ENCODE measurements at regions not wholly inside any gene's neighbourhood (a gene's known extent, or its start where the extent isn't known, plus 50 kb on each side); places are given as distances from the start of the nearest gene placed in this dataset.

GRCh38 chr9:126027566-126027965, 280.4 kb downstream of the PBX3 start:
- TF ChIP-seq TCF3 (IDR thresholded peaks at IDR 0.05; ENCODE audit: borderline replicate concordance, insufficient read depth, low read depth, low read length) (no peak), CTCF (IDR thresholded peaks at IDR 0.05 in 2 of 3, conservative IDR thresholded peaks at IDR 0.05 in 1 of 3; ENCODE audit: control insufficient read depth in 2 of 3, extremely low read depth in 1 of 3, insufficient read depth in 1 of 3, low read depth in 3 of 3, low read length in 3 of 3) (no peak), KDM1A (IDR thresholded peaks at IDR 0.05; ENCODE audit: borderline replicate concordance) (no peak), ZBTB33 (IDR thresholded peaks at IDR 0.05) (no peak), POLR2A (IDR thresholded peaks at IDR 0.05; ENCODE audit: low read depth, low read length) (no peak), YY1 (IDR thresholded peaks at IDR 0.05; ENCODE audit: low read depth, low read length) (no peak), NRF1 (conservative IDR thresholded peaks at IDR 0.05; ENCODE audit: low read depth, low read length) (no peak)
- TF ChIP-seq, protein P1, sequence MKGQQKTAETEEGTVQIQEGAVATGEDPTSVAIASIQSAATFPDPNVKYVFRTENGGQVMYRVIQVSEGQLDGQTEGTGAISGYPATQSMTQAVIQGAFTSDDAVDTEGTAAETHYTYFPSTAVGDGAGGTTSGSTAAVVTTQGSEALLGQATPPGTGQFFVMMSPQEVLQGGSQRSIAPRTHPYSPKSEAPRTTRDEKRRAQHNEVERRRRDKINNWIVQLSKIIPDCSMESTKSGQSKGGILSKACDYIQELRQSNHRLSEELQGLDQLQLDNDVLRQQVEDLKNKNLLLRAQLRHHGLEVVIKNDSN (IDR thresholded peaks at IDR 0.05; ENCODE audit: borderline replicate concordance, extremely low read length, insufficient read depth, low read depth, low read length) = no peak
- TF ChIP-seq, protein P2, sequence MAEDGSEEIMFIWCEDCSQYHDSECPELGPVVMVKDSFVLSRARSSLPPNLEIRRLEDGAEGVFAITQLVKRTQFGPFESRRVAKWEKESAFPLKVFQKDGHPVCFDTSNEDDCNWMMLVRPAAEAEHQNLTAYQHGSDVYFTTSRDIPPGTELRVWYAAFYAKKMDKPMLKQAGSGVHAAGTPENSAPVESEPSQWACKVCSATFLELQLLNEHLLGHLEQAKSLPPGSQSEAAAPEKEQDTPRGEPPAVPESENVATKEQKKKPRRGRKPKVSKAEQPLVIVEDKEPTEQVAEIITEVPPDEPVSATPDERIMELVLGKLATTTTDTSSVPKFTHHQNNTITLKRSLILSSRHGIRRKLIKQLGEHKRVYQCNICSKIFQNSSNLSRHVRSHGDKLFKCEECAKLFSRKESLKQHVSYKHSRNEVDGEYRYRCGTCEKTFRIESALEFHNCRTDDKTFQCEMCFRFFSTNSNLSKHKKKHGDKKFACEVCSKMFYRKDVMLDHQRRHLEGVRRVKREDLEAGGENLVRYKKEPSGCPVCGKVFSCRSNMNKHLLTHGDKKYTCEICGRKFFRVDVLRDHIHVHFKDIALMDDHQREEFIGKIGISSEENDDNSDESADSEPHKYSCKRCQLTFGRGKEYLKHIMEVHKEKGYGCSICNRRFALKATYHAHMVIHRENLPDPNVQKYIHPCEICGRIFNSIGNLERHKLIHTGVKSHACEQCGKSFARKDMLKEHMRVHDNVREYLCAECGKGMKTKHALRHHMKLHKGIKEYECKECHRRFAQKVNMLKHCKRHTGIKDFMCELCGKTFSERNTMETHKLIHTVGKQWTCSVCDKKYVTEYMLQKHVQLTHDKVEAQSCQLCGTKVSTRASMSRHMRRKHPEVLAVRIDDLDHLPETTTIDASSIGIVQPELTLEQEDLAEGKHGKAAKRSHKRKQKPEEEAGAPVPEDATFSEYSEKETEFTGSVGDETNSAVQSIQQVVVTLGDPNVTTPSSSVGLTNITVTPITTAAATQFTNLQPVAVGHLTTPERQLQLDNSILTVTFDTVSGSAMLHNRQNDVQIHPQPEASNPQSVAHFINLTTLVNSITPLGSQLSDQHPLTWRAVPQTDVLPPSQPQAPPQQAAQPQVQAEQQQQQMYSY (CRISPR knock-in tag; IDR thresholded peaks at IDR 0.05) = no peak

Measured in GM12878 (cell line).